ENCODE measurements at regions not wholly inside any gene's neighbourhood (a gene's known extent, or its start where the extent isn't known, plus 50 kb on each side); places are given as distances from the start of the nearest gene placed in this dataset.

DNA sequence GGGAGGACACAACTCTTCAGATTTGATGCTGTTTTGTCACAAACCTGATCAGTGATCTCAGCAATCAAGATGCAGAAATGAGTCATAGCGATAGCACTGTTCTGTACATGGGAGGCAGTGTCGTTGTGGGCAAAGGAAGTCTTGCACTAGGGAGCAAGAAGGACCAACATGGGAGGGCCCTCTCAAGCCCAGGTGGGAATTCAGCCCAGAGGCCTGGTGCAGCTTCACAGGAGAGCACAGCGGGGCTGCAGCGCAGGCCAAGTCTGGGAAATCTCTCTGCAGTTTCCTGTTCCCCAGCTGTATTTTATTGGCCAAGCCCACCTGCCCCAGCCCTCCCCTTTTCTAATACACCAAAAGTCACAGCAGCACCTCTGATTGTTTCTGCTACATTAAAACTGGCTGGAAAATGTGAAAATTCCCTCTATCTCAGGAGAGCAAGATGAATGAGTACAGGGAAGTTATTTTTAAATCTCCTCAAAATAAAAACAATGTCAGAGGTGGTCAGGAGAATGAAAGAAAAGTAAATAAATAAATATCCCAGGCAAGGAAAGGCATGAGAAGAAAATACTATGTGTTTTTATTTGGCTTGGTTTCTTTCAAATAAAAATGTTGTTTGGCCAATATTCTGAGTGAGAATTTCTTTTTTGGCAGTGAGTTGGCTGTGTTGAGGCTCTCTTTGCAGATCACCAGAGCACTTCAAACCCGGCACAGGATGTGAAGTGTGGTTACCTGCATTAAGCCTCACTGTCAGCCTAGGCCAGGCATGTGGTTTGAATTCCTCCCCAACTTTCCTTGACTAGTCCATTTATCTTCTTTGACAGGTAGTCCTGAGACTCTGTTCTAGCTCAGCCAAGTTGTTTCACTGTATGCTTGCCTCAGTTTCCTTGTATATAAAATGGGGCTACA lies 422.1 kb downstream of the PLPP3 start:
- no peak for DNase-seq
- Histone ChIP-seq H3K27me3 (replicated peaks) (no peaks in the 10 kb centered on the region), H3K36me3 (replicated peaks) (no peaks in the 10 kb centered on the region), H3K4me3 (ENCODE audit: low read depth, low read length) (no peak overlapping the region), H3K27ac (no peak overlapping the region)
- in situ Hi-C loops (cut with HindIII; ENCODE audit: low pct_ligation_motif_present, low sequenced_read_pairs), result no loop called here
- TF ChIP-seq, protein P1, sequence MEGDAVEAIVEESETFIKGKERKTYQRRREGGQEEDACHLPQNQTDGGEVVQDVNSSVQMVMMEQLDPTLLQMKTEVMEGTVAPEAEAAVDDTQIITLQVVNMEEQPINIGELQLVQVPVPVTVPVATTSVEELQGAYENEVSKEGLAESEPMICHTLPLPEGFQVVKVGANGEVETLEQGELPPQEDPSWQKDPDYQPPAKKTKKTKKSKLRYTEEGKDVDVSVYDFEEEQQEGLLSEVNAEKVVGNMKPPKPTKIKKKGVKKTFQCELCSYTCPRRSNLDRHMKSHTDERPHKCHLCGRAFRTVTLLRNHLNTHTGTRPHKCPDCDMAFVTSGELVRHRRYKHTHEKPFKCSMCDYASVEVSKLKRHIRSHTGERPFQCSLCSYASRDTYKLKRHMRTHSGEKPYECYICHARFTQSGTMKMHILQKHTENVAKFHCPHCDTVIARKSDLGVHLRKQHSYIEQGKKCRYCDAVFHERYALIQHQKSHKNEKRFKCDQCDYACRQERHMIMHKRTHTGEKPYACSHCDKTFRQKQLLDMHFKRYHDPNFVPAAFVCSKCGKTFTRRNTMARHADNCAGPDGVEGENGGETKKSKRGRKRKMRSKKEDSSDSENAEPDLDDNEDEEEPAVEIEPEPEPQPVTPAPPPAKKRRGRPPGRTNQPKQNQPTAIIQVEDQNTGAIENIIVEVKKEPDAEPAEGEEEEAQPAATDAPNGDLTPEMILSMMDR (IDR thresholded peaks at IDR 0.05; ENCODE audit: low read depth, low read length, missing control alignments), result no peak

DNA sequence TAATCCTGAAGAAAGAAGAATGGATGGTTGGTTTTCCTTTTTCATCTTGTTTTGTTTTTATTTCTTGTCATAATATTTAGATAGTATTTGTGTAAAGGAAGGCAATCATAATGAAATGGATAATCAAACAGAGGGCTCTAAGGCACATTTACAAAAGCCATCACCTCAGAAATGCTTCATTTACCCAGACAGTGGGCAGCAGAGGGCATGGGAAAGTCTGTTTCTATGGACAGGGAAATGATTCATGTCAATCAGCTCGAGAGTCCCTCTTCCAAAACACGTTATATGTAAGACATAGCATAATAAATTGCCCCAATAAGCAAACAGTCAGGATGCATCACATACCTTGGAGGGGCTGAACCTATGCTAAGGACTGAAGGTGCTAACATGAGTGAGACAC lies 426.1 kb downstream of the PLPP3 start:
- in situ Hi-C loops (cut with HindIII; ENCODE audit: low pct_ligation_motif_present, low sequenced_read_pairs), result no loop called here
- TF ChIP-seq, protein P1 (IDR thresholded peaks at IDR 0.05; ENCODE audit: low read depth, low read length, missing control alignments), result no peak
- DNase-seq, result no peak
- no peak overlapping the region for H3K4me3 ChIP-seq (ENCODE audit: low read depth, low read length)
- H3K36me3 ChIP-seq (replicated peaks), result no peaks in the 10 kb centered on the region
- H3K27ac ChIP-seq, result no peak overlapping the region
- H3K27me3 ChIP-seq (replicated peaks), result no peaks in the 10 kb centered on the region

DNA sequence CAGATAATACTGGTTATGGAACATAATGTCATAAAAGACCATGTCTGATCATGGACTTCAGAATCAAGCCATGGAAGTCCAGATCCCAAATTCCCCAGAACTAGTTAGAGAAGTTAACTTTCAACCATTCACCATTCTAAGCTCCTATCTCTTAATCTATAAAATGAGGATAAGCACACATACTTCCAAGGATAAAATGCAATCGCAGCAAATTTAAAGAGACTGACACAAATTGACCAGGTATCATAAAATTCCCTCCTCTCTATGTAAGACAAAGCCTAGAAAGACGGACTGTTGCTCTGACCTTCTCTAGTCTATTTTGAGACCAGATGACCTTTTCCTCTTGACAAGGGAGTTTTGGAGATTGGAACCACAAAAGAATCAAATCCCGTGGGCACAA lies 426.7 kb downstream of the PLPP3 start:
- no peaks in the 10 kb centered on the region for H3K27me3 ChIP-seq (replicated peaks)
- H3K27ac ChIP-seq, result no peak overlapping the region
- no peak overlapping the region for H3K4me3 ChIP-seq (ENCODE audit: low read depth, low read length)
- in situ Hi-C loops (cut with HindIII; ENCODE audit: low pct_ligation_motif_present, low sequenced_read_pairs), result no loop called here
- no peak for DNase-seq
- H3K36me3 ChIP-seq (replicated peaks), result no peaks in the 10 kb centered on the region
- TF ChIP-seq, protein P1 (IDR thresholded peaks at IDR 0.05; ENCODE audit: low read depth, low read length, missing control alignments), result no peak

DNA sequence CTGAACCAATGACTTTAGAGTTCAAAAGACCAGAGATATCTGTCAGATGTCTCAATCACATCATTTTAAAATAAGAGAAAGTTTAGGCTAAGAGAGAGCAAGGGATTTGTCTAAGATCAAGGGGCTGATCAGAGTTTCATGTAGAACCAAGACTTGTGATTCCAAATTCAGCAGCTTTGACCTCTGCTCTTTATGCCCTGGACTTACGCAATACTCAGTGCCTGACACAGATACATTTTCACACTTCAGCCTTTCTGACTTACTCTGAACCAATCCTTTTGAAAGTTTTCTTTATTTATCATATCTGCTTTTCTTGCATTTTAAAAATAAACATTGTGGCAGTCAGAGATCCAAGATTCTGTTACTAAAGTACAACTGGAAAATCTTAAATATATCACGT lies 428.0 kb downstream of the PLPP3 start:
- TF ChIP-seq, protein P1 (IDR thresholded peaks at IDR 0.05; ENCODE audit: low read depth, low read length, missing control alignments), result no peak
- Histone ChIP-seq H3K36me3 (replicated peaks) (no peaks in the 10 kb centered on the region), H3K27me3 (replicated peaks) (no peaks in the 10 kb centered on the region), H3K4me3 (ENCODE audit: low read depth, low read length) (no peak overlapping the region), H3K27ac (no peak overlapping the region)
- DNase-seq, result no peak
- in situ Hi-C loops (cut with HindIII; ENCODE audit: low pct_ligation_motif_present, low sequenced_read_pairs), result no loop called here

DNA sequence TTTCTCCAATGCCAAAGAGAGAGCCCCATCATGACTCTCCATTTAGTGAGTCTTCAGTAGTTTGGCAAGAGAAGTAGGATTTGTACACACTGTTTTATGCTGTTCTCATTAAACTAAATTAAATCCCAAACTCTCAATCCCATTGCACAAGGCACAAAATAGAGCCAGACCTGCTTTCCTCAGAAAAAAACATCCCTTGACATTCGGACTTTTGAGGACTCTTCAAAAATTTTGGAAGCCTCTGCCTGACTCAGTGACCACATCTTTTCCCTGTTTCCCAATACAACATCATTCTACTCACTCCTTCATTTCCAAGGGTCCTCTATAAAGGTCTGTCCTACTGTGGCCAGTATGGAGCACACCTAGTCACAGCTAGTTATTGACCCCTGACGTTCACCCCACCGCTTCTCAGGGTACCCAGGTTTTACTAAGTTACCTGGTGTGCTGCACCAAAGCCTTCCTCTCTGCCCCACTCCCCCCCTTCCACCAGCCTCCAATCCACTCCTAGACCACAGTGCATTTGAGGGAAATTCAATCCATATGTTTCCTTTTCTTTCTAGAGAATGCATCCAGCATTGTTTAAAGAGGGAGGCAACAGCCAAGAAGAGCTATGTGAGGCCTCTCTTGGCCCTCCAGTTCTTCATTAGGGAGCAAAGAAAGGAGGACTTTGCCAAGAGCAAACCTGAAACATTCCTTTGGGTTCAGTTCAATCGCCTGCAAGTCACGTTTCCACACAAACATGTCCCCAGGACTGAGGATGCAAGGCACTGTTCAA lies 428.7 kb downstream of the PLPP3 start:
- no peak overlapping the region for H3K27ac ChIP-seq
- H3K4me3 ChIP-seq (ENCODE audit: low read depth, low read length), result no peak overlapping the region
- in situ Hi-C loops (cut with HindIII; ENCODE audit: low pct_ligation_motif_present, low sequenced_read_pairs), result no loop called here
- no peaks in the 10 kb centered on the region for H3K27me3 ChIP-seq (replicated peaks)
- no peaks in the 10 kb centered on the region for H3K36me3 ChIP-seq (replicated peaks)
- TF ChIP-seq, protein P1 (IDR thresholded peaks at IDR 0.05; ENCODE audit: low read depth, low read length, missing control alignments), result no peak
- DNase-seq, result no peak
